ENCODE measurements at regions not wholly inside any gene's neighbourhood (a gene's known extent, or its start where the extent isn't known, plus 50 kb on each side); places are given as distances from the start of the nearest gene placed in this dataset.

DNA sequence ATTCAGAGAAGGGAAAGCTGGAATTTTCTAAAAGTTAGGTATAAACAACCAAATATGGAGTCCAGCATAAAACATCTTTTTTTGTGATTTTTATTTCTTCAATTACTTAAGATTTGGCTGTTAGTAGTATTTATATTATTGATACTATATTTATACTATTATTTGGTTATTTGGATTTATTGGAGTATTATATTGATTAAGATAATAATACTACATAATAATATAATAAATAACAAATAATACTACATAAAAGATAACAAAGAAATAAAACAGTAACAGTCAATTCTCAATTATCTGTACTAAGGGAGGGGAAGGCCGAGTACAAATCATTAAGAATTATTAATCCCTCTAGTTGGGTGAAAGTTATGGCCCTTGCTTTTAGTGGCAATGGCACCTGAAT, 66.0 kb upstream of the IRF2 start:
- Histone ChIP-seq H3K4me1 (peaks cover 0 to 21% (median 9%) of the 10 kb centered on the region in 12 donors), H3K27ac (no peak overlapping the region), H3K36me3 (no peaks in the 10 kb centered on the region), H3K4me3 (no peak overlapping the region), H3K27me3 (no peaks in the 10 kb centered on the region), H3K9me3 (no peaks in the 10 kb centered on the region)
- 82 to 98% (median 92%) methylated on average over 1 of the region's 1 CpG for WGBS, 4 donors
- DNase-seq (no peak), ATAC-seq (no peak)
- TF ChIP-seq, protein P1, sequence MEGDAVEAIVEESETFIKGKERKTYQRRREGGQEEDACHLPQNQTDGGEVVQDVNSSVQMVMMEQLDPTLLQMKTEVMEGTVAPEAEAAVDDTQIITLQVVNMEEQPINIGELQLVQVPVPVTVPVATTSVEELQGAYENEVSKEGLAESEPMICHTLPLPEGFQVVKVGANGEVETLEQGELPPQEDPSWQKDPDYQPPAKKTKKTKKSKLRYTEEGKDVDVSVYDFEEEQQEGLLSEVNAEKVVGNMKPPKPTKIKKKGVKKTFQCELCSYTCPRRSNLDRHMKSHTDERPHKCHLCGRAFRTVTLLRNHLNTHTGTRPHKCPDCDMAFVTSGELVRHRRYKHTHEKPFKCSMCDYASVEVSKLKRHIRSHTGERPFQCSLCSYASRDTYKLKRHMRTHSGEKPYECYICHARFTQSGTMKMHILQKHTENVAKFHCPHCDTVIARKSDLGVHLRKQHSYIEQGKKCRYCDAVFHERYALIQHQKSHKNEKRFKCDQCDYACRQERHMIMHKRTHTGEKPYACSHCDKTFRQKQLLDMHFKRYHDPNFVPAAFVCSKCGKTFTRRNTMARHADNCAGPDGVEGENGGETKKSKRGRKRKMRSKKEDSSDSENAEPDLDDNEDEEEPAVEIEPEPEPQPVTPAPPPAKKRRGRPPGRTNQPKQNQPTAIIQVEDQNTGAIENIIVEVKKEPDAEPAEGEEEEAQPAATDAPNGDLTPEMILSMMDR (IDR thresholded peaks at IDR 0.05) = no peak
- TF ChIP-seq POLR2A (IDR thresholded peaks at IDR 0.05) = no peak
- intact Hi-C loops (cut with DNase I) = loop anchor here in 3 of 10 donors (2.0 to 10.0 kb wide), 3 partner anchors 184 to 278 kb away; no protein-coding TSS in a partner anchor

DNA sequence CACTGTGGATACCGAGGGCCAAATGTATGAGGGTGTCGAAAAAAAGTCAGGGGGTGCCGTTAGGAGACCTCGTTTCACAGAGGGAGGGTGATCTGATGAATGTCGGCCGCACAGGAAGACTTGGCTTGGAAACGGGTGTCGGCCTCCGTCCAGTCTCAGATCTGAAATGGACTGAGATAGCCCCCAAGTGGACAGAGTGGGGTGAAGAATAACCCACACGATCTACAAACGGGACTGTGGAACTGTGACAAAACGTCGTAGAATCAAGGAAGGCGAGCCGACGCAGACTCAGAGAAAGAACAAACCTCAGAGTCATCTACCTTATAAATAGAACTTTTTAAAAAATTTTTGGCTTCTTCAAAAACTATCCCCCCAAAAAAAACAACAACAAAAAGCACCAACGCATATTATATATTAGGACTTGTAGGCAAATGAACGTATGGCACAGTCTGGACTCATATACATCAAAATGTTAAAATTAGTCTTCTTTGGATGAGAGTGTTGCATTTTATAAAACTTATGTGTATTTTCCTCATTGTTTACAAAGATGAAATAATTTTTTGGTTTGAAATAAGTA, 63.8 kb upstream of the IRF2 start:
- Histone ChIP-seq H3K27ac (peak overlapping the region; percentile 91 to 99 (median 95)), H3K27me3 (no peaks in the 10 kb centered on the region), H3K9me3 (no peaks in the 10 kb centered on the region), H3K36me3 (no peaks in the 10 kb centered on the region), H3K4me1 (peaks cover 0 to 43% (median 25%) of the 10 kb centered on the region in 12 donors), H3K4me3 (peak overlapping the region; percentile 50 to 82 (median 67))
- peak; percentile 90 to 92 (median 91) for DNase-seq
- no peak for TF ChIP-seq POLR2A (IDR thresholded peaks at IDR 0.05)
- TF ChIP-seq, protein P1 (IDR thresholded peaks at IDR 0.05) = peak; percentile 50 to 86 (median 72)
- 3 to 4% (median 4%) methylated on average over 18 of the region's 18 CpGs for WGBS, 4 donors
- intact Hi-C loops (cut with DNase I) = loop anchor here (1.0 to 10.0 kb wide), 14 partner anchors 61 to 276 kb away; partner anchors contain the start of gene IRF2 (in 1 of the 10)
- peak; percentile 91 to 94 (median 92) for ATAC-seq

DNA sequence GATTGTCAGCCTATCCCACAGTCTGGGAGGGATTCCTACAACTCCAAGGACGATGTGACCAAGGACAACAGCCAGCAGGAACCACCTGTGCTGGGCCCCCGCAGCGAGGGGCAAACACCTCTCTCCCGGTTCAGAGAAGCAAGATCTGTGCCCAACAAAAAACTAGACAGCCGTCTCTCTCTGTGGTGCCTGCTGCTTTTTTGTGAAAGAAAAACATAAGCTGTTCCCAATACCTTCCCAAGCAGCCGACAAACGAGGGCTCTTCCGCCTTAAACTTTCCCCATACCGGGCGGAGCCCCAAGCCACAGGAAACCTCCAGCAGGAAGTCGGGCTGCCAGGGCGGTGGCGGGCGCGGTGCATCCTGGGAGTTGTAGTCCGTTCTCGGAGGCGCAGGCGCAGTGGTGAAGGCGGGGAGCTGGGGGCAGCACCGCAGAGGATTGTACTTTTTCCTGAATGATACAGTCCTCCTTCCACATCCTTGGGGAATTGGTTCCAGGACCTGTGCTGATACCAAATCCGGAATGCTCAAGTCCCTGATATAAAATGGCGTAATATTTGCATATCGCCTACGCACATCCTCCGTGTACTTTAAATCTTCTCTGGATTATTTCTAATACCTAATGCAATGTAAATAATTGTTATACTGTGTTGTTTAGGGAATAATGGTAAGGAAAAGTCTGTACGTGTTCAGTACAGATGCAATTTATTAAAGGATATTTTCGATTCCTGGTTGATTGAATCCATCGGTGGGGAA, 63.1 kb upstream of the IRF2 start:
- Histone ChIP-seq H3K27ac (peak overlapping the region; percentile 91 to 99 (median 95)), H3K4me1 (peaks cover 0 to 43% (median 25%) of the 10 kb centered on the region in 12 donors), H3K9me3 (no peaks in the 10 kb centered on the region), H3K27me3 (no peaks in the 10 kb centered on the region), H3K4me3 (peak overlapping the region; percentile 50 to 82 (median 67)), H3K36me3 (no peaks in the 10 kb centered on the region)
- TF ChIP-seq POLR2A (IDR thresholded peaks at IDR 0.05) = peak; percentile 33 to 94
- TF ChIP-seq, protein P1 (IDR thresholded peaks at IDR 0.05) = no peak
- intact Hi-C loops (cut with DNase I) = loop anchor here (1.0 to 10.0 kb wide), 20 partner anchors 60 to 275 kb away; partner anchors contain the start of genes IRF2 (in 5 of the 10), CASP3 (in 1 of the 10) and PRIMPOL (in 1 of the 10)
- DNase-seq = peak; percentile 98 to 99 (median 98)
- ATAC-seq = peak; percentile 98 to 99 (median 98)
- WGBS, 4 donors = 0% methylated on average over 29 of the region's 29 CpGs

DNA sequence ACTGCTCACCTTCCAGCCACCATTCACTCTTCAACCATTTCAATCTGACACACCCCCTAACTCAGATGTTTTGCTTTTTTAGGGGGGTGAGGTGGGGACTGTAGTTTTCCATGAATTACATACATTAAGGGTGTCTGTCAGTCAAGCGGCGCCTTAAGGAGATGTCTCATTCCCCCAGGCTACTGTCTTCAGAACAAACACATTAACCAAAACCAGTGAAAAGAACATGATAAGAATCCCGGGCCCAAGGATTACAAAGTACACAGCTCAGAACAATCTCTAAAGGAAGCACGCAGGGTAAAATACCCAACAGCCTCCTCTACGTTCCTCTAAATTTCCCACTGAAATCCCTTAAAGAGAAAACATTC, 62.5 kb upstream of the IRF2 start:
- no peaks in the 10 kb centered on the region for H3K9me3 ChIP-seq
- intact Hi-C loops (cut with DNase I) = loop anchor here (1.0 to 10.0 kb wide), 17 partner anchors 60 to 275 kb away; partner anchors contain the start of genes IRF2 (in 5 of the 10), CASP3 (in 1 of the 10) and PRIMPOL (in 1 of the 10)
- no peaks in the 10 kb centered on the region for H3K27me3 ChIP-seq
- peak in 2 of 4 donors; percentile 4 to 6 for ATAC-seq
- 11 to 18% (median 14%) methylated on average over 5 of the region's 5 CpGs for WGBS, 4 donors
- no peak for DNase-seq
- H3K4me1 ChIP-seq = peaks cover 0 to 43% (median 25%) of the 10 kb centered on the region in 12 donors
- H3K36me3 ChIP-seq = no peaks in the 10 kb centered on the region
- H3K27ac ChIP-seq = peak overlapping the region; percentile 91 to 99 (median 95)
- peak overlapping the region; percentile 50 to 82 (median 67) for H3K4me3 ChIP-seq
- no peak for TF ChIP-seq POLR2A (IDR thresholded peaks at IDR 0.05)
- TF ChIP-seq, protein P1 (IDR thresholded peaks at IDR 0.05) = no peak
